Keratinocyte (primary cell): ENCODE measurements at regions not wholly inside any gene's neighbourhood (a gene's known extent, or its start where the extent isn't known, plus 50 kb on each side); places are given as distances from the start of the nearest gene placed in this dataset.
"Not testable (repeated sequence)": the region's sequence is repeated elsewhere in the genome, so short reads cannot be mapped to it uniquely, and the experiment has no call there.

Source experiments
- DNase-seq: peaks from one replicate; pipeline ENCODE4 v3.0.0-alpha.2; 2011; ENCODE audit warnings: low read depth, missing footprints, low spot score
- FAIRE-seq: peaks from 2 replicates; lab custom pipeline; 2011; peaks lifted over from hg19 to GRCh38; lab: Jason Lieb, UNC
- H2AFZ ChIP-seq: 2 replicates; pipeline ENCODE4 v1.6.0; 2012; ENCODE audit warnings: low read length, control low read depth, inconsistent platforms; ENCODE audit not compliant: control insufficient read depth
- H3K27ac ChIP-seq: 2 replicates; pipeline ENCODE4 v1.5.1; 2011; ENCODE audit warnings: low read length; ENCODE audit not compliant: control insufficient read depth, insufficient read depth
- H3K27me3 ChIP-seq: 3 replicates; pipeline ENCODE4 v1.6.0; 2011; ENCODE audit warnings: low read length; ENCODE audit not compliant: control insufficient read depth, insufficient read depth; ENCODE audit errors: extremely low read depth
- H3K36me3 ChIP-seq, 2 experiments: 2 replicates in 1 of 2; 3 replicates in 1 of 2; pipeline ENCODE4 v1.5.1; 2011; ENCODE audit warnings: low read length in 2 of 2, mild to moderate bottlenecking in 1 of 2; ENCODE audit not compliant: control insufficient read depth in 2 of 2, insufficient read depth in 2 of 2; ENCODE audit errors: extremely low read depth in 1 of 2
- H3K4me1 ChIP-seq: 3 replicates; pipeline ENCODE4 v1.5.1; 2011; ENCODE audit warnings: low read length; ENCODE audit not compliant: control insufficient read depth, insufficient read depth; ENCODE audit errors: extremely low read depth
- H3K4me2 ChIP-seq: 3 replicates; pipeline ENCODE4 v1.6.0; 2011; ENCODE audit warnings: low read depth, low read length; ENCODE audit not compliant: control insufficient read depth, insufficient read depth; ENCODE audit errors: extremely low read depth
- H3K4me3 ChIP-seq, 3 experiments: fragments of 200-600 bp in 1 of 3; sonication (generic) in 1 of 3; 2 replicates in 2 of 3; 3 replicates in 1 of 3; pipeline ENCODE4 v1.5.1; 2011 to 2016; ENCODE audit warnings: low read length in 3 of 3, mild to moderate bottlenecking in 3 of 3, control low read depth in 2 of 3, inconsistent platforms in 1 of 3, low read depth in 1 of 3, mixed read lengths in 1 of 3, mixed run types in 1 of 3, moderate library complexity in 1 of 3; ENCODE audit not compliant: control insufficient read depth in 2 of 3, insufficient read depth in 2 of 3; ENCODE audit errors: extremely low read depth in 1 of 3
- H3K79me2 ChIP-seq: 2 replicates; pipeline ENCODE4 v1.6.0; 2012; ENCODE audit warnings: low read length; ENCODE audit not compliant: control insufficient read depth, insufficient read depth
- H3K9ac ChIP-seq: 3 replicates; pipeline ENCODE4 v1.6.0; 2011; ENCODE audit warnings: low read length; ENCODE audit not compliant: control insufficient read depth, insufficient read depth; ENCODE audit errors: extremely low read depth
- H3K9me1 ChIP-seq: 3 replicates; pipeline ENCODE4 v1.6.0; 2011; ENCODE audit warnings: low read length; ENCODE audit not compliant: control insufficient read depth, insufficient read depth; ENCODE audit errors: extremely low read depth
- H3K9me3 ChIP-seq: 2 replicates; pipeline ENCODE4 v1.5.1; 2012; ENCODE audit warnings: low read depth, low read length; ENCODE audit not compliant: control insufficient read depth
- H4K20me1 ChIP-seq: 3 replicates; pipeline ENCODE4 v1.6.0; 2011; ENCODE audit warnings: low read length; ENCODE audit not compliant: control insufficient read depth, insufficient read depth; ENCODE audit errors: extremely low read depth
- CTCF ChIP-seq, 3 experiments: IDR thresholded peaks in 1 of 3; conservative IDR thresholded peaks in 1 of 3; optimal IDR thresholded peaks in 1 of 3; 2 replicates in 2 of 3; 3 replicates in 1 of 3; pipeline versions ENCODE3 to v1.5.1; 2011; ENCODE audit warnings: low read length in 3 of 3, mild to moderate bottlenecking in 3 of 3, moderate library complexity in 2 of 3, control low read depth in 1 of 3, inconsistent platforms in 1 of 3; ENCODE audit not compliant: insufficient read depth in 2 of 3; ENCODE audit errors: extremely low read depth in 1 of 3
- EZH2 ChIP-seq: IDR thresholded peaks from one replicate; pipeline ENCODE4 v1.6.1; 2012; ENCODE audit warnings: inconsistent platforms, mild to moderate bottlenecking, low read length, moderate library complexity
- dilution Hi-C: fragments of 300-500 bp; cut with MboI; formaldehyde crosslinking; loops from one replicate; pipeline ENCODE4 v1.7.0; 2020; ENCODE audit warnings: low sequenced_read_pairs; ENCODE audit not compliant: extremely low pct_ligation_motif_present

GRCh38 chr11:134719940-134720690, 308.1 kb upstream of the B3GAT1 start:
- H3K36me3 ChIP-seq: not testable (repeated sequence)

GRCh38 chr11:134719397-134719796, 307.4 kb upstream of the B3GAT1 start:
- Histone ChIP-seq H2AFZ (no peak overlapping the region), H3K4me1 (no peaks in the 10 kb centered on the region), H3K27me3 (no peaks in the 10 kb centered on the region), H3K9me3 (no peaks in the 10 kb centered on the region), H3K9me1 (no peaks in the 10 kb centered on the region), H3K9ac (no peak overlapping the region), H3K79me2 (no peaks in the 10 kb centered on the region), H4K20me1 (no peaks in the 10 kb centered on the region), H3K36me3 (no peaks in the 10 kb centered on the region), H3K4me3 (no peak overlapping the region), H3K4me2 (no peak overlapping the region), H3K27ac (no peak overlapping the region)
- TF ChIP-seq EZH2: no peak
- no peak for TF ChIP-seq CTCF (optimal IDR thresholded peaks at IDR 0.05 in 1 of 3, IDR thresholded peaks at IDR 0.05 in 1 of 3, conservative IDR thresholded peaks at IDR 0.05 in 1 of 3; ENCODE audit: extremely low read depth in 1 of 3, insufficient read depth in 2 of 3, low read length in 3 of 3)
- FAIRE-seq (no peak), DNase-seq (no peak)
- dilution Hi-C loops: no loop called here

More at GRCh38 chr11:134719940-134720690, 308.1 kb upstream of the B3GAT1 start:
- dilution Hi-C loops, H3K79me2 ChIP-seq, H3K27me3 ChIP-seq, H2AFZ ChIP-seq, H3K27ac ChIP-seq, H4K20me1 ChIP-seq, H3K9me3 ChIP-seq, H3K4me3 ChIP-seq, H3K4me2 ChIP-seq, H3K9ac ChIP-seq, FAIRE-seq, H3K9me1 ChIP-seq, H3K4me1 ChIP-seq, DNase-seq: not testable (repeated sequence)

DNA sequence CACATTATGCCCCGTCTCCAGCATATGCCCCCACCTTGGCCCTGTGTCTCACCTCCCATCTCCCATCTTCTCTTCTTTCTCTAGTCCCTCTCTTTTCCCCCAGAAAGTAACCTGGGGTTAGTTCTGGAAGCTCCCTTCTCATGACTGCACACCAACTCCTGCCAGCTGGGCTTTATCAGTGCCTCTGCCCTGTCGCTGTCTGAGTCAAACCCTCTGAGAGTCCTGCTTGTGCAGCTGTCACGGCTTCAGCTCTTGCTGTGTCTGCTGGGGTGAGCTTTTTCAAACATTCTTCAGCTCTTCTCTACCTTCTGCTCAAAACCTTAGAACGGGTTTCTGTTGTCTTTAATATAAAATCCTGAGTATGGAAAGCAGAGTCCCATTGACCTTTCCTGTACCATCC, 304.5 kb upstream of the B3GAT1 start:
- Histone ChIP-seq H3K4me1 (no peaks in the 10 kb centered on the region), H3K9ac (no peak overlapping the region), H3K4me2 (no peak overlapping the region), H3K27ac (no peak overlapping the region), H3K9me3 (no peaks in the 10 kb centered on the region), H2AFZ (no peak overlapping the region), H3K79me2 (no peaks in the 10 kb centered on the region), H3K9me1 (no peaks in the 10 kb centered on the region), H3K27me3 (no peaks in the 10 kb centered on the region), H3K36me3 (no peaks in the 10 kb centered on the region), H4K20me1 (no peaks in the 10 kb centered on the region), H3K4me3 (no peak overlapping the region)
- DNase-seq (no peak), FAIRE-seq (no peak)
- dilution Hi-C loops: no loop called here
- TF ChIP-seq CTCF (optimal IDR thresholded peaks at IDR 0.05 in 1 of 3, IDR thresholded peaks at IDR 0.05 in 1 of 3, conservative IDR thresholded peaks at IDR 0.05 in 1 of 3; ENCODE audit: extremely low read depth in 1 of 3, insufficient read depth in 2 of 3, low read length in 3 of 3): no peak
- TF ChIP-seq EZH2: no peak
